IPS-NIHi7 (cell line): ENCODE measurements at regions not wholly inside any gene's neighbourhood (a gene's known extent, or its start where the extent isn't known, plus 50 kb on each side); places are given as distances from the start of the nearest gene placed in this dataset.

Experiments used
- DNase-seq: peaks from one replicate; pipeline ENCODE4 v3.0.0; 2012; ENCODE audit warnings: mixed read lengths; ENCODE audit errors: extremely low spot score

GRCh38 chr12:27179400-27180214 lies 64.5 kb upstream of the STK38L start:
- no peak for DNase-seq

- no peak for DNase-seq
These were observed 63.1 kb upstream of the STK38L start for GRCh38 chr12:27180906-27181505.

DNA sequence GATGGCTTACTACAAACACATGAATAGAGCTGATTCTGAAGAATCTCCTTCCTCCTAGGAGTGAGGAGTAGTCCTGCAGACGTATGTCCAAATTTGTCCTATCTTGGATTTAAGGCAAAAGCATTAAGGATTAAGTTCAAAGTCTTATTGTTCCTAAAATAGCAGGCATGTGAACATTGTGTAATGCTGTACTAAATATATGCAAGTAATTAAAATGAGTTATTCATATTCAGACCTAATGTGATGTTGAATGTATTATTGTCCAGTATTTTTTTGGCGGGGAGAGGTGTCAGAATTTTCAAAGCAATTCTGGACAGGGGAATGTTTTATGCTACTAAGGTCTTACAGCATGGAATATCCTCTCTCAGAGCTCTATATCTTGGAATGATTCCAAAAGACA lies 60.7 kb upstream of the STK38L start:
- no peak for DNase-seq

DNA sequence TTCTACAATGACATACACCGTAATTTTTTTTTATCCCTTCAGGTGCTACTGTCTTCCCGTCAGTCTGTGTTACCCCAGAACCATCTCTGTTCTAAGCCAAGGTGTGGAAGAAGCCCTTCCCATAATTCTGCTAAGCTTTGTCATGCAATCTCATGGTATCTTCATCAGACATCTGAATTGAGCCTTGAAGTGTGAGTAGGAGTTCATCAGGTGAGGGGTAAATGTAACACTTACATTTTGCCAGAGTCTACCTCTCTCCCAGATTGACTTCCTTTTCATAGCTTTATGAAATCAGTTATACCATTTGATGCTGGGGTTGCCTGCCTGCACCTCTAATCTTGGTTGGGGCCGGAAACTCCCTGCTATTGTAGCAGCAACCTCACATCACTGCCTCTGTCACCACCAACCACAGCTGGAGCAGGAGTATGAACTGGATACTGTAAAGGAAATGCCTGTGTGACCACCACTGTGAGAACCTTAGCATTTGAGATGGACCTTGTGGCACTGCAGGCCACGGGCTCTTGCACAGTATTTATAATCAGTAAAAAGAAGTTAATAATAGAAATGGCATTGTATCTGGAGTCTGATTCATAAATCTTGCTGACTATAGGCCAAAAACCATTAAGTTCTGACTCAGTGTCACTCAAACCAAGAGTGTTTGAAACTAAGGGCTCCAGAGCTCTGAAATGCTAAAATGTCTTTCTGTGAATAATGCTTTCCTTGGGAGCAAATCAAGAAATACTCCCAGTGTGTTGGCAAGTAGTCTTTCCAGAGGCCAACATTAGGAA lies 58.7 kb upstream of the STK38L start:
- DNase-seq, result no peak

DNA sequence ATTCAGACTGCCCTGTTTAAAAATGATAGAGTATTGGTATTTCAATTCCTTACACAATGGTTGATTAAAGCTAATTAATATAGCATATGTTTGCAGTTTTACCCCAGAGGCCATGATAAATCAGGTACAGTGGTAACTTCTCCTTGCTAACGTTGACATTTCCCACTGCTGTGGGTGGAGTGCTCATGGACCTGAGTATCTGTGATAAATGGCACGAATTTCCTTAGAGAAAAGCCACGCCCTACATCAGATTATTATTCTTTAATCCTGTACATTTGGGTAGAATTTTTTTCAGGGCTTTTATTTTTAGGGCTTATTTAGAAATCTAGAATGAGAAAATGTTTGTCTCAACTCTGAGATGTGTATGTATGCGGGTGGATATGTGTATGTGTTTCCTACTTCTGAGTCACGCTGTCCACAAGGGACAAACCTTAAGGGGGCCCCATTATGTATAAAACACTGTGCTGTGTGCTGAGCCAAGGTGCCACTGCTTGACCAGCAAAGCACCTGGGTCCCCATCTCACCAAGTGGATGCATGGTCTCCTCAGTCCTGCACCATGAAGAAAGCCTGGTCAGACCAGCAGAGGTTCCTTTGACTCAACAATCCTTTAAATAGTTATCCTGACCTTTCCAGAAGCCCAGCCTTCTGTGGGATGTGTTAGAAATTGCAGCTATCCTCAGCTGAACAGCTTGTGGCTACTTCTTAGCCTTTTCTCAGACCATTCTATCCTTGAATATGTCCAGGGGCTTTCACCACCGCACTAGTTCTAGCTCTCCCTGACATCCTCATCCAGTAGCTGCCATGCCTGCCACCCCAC lies 57.9 kb upstream of the STK38L start:
- no peak for DNase-seq

DNA sequence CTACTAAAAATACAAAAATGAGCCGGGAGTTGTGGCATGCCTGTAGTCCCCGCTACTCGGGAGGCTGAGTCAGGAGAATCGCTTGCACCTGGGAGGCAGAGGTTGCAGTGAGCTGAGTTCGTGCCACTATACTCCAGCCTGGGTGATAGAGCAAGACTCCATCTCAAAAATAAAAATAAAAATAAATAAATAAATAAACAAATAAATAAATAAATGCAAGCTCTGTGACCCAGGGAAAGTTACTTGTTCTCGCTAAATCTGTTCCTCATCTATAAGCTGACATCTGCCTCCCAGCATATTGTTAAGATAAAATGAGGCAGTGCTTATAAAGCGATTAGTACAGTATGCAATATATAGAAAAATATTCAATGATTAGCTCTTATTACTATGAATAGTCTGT lies 56.4 kb upstream of the STK38L start:
- DNase-seq, result no peak

DNA sequence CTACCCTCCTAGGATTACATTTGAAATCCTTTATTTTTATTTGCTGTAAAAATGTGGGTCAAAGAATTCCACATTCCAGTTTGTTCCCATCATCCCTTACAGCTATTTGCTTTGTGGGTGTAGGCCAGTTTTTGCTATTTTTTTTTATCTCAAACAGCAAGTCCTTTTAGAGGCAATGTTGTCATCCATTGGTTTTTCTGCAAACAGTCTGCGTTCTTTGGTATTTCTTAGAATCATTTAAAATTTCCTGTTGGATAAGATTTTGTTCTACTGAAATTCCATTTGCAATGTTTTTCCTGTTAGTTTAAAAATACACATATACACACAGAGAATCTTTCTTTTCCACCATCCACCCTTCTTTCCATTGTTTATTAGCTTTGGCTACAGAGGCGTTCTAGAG lies 53.3 kb upstream of the STK38L start:
- DNase-seq, result no peak

DNA sequence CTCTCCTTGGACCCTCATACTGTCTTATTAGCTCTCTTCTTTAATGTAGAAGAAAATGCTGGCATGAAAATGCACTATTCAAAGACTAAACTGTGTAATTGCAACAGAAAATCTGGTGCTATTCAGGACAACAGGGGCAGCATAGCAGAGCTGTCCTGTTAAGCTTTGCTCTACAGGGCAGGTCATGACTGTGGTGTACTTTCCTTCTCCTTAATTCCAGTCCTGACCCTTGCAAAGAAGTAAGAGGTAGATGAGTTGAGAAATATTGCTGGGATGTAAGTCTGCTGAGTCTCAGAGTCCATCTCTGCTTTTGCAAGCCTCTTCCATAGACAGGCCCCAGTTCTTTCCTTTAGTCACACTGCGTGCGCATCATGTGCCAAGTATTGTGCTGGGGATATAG lies 52.6 kb upstream of the STK38L start:
- no peak for DNase-seq

GRCh38 chr12:27192118-27192802 lies 51.8 kb upstream of the STK38L start:
- DNase-seq, result no peak

GRCh38 chr12:27193106-27193505 lies 51.0 kb upstream of the STK38L start:
- DNase-seq, result no peak

- DNase-seq, result no peak
These were observed 50.1 kb upstream of the STK38L start for GRCh38 chr12:27193854-27194544.
